OCI-M2 (cell line): ENCODE measurements at regions not wholly inside any gene's neighbourhood (a gene's known extent, or its start where the extent isn't known, plus 50 kb on each side); places are given as distances from the start of the nearest gene placed in this dataset.
"Not testable (repeated sequence)": the region's sequence is repeated elsewhere in the genome, so short reads cannot be mapped to it uniquely, and the experiment has no call there.

Experiments used
- DNase-seq: peaks from one replicate; lab custom pipeline; 2025; ENCODE audit not compliant: unreplicated experiment; lab: John Stamatoyannopoulos, UW

DNA sequence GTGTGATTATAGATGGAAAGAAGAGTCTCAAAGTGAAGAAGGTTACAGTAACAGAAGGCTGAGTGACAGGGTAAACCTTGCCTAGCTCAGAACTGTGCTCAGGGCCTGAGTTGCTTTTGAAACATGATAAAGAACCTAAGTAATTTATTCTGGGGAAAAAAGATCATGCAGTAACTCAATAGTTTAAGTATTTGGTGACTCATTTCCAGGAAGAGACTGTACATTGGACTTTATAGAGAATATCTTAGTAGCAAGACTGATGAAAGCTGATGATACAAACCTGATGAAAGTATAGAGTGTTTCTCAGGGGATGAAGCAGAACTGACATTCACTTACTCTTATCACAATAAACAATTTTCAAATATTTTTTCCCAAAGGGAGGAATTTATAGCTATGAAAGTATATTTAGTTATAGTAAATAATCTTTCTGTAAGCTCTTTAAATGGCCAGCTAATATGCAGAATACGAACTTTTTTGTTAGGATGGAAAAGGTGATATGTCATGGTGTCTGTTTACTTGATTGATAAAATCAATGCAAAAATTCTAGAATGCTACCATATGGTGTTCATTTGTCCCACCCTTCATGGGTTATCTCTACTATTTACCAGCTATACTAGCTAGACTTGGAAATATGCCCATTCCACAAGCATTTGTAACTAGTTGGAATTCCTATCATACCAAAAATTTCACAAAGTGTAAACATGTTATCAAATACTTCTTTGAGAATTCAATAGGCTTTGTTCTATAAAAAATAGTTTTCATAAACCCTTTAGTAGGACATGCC, 1265.5 kb upstream of the ACVR2A start:
- DNase-seq, result no peak

DNA sequence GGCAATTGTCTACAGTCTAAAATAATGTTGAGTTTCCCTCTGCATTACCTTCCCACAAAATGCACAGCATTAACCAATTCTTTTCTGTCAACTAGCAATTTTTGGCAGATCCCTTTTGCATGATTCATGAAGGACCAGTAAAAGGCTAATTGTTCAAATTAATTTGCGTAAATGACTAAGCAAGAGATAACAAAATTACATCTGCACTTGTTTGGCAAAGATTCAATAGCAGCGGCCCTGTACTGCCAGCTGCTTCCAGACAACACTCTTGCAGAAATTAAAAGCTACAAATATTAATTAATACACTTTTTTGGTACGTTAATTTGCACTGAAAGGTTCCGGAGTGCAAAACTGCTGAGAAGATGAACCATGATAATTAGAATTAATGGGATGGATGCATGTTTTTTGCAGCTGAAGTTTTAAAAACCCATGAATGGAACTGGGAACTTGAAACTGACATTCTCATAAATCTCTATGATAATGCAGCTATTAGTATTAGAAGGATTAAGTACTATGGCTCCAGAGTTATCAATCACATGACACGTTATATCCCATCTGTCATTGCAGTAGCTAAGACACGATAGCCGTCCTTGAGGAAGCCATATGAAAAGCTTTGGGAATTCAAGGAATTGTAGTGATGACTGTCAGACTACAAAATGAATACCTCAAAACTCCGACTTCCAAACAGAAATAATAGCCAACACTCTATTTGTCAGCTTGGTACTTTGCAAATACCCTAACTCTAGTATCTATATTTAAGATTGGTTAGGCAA, 1268.3 kb upstream of the ACVR2A start:
- DNase-seq, result no peak

DNA sequence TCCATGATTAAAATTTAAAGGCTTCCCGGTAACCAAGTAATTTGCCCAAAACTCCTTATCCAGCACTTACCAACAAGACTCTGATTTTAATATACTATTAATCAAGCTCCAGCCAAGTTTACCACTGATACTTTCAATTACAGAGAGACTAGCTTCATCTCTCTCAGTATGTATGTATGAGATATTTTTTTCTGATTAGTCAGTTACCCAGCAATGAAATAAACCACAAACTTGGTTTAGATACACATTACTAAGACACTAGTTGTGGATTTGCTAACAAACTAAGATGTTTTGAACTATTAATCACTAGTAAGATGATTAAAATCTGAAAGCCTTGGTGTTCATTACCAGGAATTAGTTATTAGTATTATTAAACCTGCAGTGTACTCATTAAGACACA, 1272.2 kb upstream of the ACVR2A start:
- no peak for DNase-seq

DNA sequence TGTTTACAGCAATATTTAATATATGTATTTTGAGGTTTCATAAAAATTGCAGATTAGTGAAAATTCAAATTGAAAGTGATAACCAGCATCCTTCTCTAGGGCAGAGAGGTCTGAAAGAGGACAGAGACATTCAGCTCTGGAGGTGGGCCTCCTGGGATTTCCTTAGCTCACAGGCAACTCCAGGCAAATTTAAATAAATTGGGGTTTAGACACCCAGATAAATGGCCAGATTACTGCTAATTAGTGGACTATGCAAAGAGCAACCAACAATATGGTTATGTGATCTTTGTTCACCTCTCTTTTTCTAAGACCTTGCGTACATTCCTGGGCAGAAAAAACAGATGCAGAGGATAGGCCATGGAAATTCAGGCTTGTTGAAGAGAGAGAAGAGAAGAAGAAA, 1282.8 kb upstream of the ACVR2A start:
- no peak for DNase-seq

DNA sequence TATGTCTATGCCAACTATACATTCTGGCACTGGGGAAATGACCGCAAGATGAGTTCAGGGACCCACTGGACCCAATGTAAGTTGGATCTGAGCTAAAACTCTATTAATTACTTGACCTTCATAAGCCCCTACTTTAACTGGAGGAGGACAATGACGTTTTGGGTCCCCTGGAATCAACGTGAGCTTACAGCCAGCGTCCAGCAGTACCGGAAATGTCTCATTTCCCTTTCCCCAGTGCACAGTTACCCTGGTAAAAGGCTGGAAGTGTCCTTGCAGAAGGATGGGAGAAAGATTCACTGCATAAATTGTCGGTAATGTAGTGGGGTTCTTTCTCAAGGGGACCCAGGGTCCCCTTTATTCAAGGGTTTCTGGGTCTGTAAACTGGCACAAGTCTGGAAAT, 1297.6 kb upstream of the ACVR2A start:
- DNase-seq, result no peak

DNA sequence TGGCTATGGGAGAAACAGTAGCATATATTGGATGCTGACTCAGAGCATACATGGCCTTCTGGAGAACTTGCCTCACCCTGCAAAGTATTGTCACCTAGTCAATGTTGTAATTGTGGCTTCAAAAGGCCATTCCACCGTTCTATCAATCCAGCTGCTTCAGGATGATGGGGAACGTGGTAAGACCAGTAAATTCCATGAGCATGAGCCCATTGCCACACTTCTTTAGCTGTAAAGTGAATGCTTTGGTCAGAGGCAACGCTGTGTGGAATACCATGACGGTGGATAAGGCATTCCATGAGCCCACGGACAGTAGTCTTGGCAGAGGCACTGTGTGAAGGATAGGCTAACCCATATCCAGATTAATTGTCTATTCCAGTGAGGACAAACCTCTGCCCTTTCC, 1300.1 kb upstream of the ACVR2A start:
- no peak for DNase-seq

DNA sequence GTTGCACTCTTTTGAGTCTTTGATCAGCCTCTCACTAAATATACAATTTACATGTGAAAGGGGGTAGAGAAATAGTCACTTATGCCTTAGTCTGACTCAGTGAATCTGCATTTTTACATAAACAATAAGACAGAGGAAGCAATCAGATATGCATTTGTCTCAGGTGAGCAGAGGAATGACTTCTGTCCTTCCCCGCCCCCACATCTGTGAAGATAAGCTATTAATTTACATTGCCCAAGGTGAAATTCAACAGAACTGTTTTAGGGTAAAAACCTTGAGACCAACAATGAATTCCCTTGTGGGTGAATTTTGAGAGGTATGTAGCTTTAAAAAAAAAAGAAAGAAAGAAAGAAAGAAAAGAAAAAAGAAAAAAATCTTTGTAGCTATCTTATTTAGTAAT, 1302.9 kb upstream of the ACVR2A start:
- no peak for DNase-seq

DNA sequence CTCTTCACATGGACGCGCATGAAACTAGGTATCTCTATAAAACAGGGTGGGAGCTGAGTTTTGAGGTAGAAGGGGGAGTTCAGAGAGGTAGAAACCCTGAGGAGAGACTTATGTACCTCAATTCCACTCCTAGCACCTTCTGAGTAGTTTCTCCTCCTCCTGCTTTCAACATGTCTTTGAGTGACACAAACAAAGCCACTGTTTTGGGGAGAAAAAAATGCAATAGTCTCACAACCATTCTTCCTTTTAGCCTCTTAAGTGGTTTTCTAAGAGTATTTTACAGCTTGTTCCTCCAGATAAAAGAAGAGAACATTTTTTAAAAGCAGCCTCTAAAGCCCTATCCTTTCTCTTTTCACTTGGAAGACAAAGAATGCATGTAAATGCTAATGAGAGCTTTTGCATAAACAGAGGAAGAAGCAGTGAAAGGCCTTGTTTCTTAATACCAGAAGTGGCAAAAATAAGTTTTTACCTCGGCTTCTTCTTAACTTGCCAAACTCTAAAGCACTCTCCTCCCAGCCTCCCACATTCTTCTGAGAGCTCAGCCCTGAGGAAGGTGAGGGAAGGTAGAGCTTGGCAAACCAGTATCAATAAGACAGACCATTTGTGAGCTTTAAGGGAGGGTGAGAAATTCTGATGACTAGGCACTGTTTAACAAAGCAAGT, 1304.4 kb upstream of the ACVR2A start:
- DNase-seq, result no peak

DNA sequence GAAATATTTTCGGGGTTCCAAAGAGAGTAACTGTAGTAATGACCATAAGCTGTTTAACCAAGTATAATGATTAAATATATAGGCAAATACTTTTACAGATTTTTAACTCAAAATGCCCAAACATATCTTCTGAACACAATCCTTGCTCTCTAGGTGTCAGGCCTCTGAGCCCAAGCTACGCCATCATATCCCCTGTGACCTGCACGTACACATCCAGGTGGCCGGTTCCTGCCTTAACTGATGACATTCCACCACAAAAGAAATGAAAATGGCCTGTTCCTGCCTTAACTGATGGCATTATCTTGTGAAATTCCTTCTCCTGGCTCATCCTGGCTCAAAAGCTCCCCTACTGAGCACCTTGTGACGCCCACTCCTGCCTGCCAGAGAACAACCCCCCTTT, 1305.1 kb upstream of the ACVR2A start:
- not testable (repeated sequence) for DNase-seq

DNA sequence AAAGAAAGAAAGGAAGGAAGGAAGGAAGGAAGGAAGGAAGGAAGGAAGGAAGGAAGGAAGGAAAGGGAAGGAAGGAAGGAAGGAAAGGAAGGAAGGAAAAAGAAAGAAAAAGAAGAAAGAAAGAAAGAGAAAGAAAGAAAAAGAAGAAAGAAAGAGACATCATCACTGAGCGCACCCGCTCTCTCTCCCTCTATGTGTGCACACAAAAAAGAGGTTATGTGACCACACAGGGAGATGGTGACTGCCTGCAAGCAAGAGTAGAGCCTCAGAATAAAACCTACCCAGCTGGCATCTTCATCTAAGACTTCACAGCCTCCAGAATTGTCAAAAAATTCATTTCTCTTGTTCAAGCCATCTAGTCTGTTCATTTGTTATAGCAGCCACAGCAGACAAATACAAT, 1307.4 kb upstream of the ACVR2A start:
- no peak for DNase-seq

DNA sequence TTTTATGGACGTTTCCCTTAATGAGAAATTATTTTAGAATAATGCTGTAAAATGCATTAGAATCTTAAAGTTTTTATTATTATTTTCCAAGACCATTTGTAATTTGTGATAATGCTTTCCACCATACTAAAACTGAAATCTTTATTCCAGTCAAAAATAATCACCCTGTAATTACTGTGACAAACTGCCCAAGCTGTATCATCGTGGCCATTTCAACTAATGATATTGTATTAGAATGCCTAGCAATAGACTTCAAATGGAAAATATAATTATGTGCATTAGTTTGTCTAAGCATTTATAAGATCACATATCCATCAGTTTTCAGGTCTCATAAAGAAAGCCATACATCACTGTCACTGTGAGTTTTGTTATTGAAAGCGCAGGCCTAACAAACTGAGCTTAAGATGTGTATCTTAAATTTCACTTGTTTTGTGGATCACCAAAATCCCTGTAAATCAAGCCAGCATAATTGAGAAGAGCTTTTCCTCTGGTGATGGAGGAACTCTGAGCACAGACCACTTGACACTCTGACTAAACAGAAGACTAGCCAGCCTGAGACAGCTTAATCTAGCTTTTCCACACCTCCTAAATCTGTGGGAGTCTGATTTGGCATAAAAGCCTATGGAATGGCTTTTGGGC, 1312.2 kb upstream of the ACVR2A start:
- no peak for DNase-seq

DNA sequence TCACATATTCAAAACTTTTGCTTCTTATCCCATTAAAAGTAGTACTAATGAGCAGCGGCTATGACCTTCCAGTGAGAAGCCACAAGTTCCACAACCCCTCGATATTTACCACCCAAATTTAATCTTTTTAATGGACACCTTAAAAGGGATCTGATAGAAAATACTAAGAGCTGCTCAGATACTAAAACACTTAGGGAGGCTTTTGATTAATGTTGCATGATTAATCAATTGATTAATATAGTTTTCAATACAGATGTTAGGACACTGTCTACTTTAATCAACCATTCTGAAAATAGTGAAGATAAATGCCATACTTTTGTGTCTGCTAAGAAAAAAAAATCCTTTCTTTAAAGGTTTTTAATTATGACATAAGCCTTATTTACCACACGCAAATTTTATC, 1312.8 kb upstream of the ACVR2A start:
- DNase-seq, result no peak

DNA sequence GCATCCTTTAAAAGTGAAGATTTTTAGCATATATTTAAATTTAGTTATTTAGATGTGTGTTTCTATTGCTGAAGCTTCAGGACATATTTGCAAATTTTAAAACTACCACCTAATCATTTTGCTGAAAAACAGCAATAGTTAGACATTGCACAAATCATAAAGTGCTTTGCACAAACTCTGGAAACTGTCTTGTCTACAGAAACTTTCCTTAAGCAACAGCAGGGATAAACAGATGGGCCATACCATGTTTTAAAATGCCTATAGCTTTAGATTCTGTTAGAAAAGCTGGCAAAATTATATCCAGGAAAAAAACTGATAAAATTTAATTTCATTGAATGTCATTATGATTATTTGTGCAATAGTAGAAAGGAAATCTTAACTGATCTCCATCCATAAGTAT, 1313.9 kb upstream of the ACVR2A start:
- no peak for DNase-seq

DNA sequence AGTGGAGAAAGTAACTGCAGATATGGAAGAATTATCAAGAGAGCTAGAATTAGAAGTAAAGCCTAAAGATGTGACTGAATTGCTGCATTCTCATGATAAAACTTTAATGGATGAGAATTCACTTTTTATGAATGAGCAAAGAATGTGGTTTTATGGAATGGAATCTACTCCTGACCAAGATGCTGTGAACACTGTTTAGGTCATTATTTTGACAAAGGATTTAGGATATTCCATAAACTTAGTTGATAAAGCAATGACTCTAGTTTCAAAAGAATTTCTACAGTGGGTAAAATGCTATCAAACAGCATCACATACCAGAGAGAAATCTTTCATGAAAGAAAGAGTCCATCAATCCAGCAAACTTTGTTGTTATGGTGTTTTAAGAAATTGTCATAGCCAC, 1317.7 kb upstream of the ACVR2A start:
- DNase-seq, result no peak

DNA sequence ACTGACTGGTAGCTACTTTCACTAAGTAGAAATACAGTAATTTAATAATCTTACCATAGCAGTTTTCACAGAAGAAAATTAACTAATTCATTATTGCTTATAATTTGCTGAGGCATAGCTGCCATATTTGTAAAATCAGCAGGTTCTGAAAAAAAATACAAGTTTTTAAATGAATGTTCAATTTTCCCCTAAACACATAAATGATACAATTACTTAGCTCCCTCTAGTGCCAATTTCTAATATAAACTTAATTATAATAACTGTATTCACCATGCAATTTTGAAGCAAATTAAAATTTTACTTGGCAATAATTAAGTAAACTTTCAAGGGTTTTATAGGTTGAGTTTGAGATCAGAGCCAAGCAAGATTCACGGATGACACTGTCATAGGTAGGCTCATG, 1321.6 kb upstream of the ACVR2A start:
- DNase-seq, result no peak

DNA sequence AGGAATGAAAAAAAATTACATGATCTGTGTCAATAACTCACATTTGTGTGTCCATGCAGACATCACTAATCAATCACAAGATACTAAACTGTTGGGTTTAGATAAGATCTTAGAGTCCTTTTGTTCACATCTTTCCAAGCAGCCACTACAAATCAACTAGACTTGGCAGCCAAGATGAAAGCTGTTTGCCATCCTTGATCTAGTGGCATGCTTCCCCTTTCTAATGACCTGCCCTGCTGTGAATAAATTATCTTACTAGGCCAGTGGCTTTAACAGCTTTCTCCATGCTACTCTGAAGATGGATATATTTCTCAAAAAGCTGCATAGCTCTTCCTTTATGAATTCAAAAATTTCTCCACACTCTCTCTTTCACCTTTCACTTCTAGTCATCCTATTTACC, 1338.0 kb upstream of the ACVR2A start:
- DNase-seq, result no peak

DNA sequence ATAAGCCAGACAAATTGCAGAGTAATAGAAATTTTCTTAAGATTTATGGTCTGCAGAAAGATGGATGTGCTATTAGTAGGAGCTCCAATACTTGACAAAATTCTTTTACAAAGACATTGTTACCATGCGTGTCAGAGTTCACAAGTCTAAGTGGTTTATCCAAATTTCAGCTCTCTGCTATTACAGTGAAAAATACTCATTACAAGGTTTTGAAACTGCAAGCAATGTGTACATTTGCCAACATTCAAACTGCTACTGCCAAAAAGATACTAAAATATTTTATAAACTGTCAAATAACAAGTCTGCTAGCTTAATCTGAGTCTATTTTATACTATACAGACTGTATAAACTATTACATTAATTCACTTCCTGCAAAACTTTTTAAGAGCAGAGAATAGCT, 1341.5 kb upstream of the ACVR2A start:
- no peak for DNase-seq

DNA sequence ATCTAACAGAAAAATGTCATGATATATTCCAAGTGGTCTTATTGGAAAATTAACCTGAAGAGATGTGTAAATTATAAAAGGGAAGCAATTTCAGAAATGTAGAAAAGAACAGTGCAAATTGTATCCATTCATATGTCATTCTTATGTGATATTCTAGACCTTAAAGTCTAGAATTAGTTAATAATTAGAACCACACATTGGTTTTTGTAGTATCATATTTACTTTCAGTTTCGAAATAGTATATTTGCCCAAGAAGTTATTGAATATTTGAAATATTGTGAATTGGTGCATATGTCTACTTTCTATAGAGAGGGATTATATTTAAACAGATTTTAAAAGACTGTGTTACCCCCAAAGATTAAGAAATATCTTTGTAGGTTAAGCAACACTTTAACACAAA, 1348.6 kb upstream of the ACVR2A start:
- DNase-seq, result no peak

DNA sequence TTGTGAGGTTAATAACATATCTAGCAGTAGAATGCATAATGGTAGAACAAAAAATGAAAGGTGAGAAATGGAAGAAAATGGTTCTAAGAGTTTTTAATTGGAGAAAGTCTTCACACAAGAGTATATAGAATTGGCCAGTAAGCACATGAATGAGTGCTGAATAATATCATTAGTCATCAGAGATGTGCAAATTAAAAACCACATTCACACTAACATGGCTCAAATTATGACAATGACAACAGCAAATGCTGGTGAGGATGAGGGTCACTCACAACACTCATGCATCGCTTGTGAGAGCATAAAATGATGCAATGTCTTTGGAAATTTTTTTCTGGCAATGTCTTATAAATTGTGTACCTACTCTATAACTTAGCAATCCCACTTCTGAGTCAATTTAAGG, 1355.4 kb upstream of the ACVR2A start:
- no peak for DNase-seq

DNA sequence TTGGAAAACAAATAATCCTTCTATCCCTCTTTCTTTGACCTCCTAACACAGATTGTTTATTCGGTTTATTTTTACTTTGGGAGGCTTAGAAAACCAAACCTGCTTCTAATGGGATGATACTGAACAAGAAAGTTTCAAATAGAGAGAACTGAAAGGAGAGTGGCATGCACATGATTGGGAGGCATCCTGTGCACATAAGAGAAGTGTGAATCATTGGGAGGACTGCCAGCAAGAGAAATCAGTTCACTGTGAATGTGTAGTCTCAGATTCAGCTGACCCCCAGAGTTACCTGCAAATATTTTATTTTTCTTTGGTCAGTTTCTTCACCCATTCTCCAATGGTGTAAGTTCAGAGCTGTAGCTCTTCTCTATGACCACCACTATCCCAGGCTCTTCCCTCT, 1363.2 kb upstream of the ACVR2A start:
- DNase-seq, result no peak

DNA sequence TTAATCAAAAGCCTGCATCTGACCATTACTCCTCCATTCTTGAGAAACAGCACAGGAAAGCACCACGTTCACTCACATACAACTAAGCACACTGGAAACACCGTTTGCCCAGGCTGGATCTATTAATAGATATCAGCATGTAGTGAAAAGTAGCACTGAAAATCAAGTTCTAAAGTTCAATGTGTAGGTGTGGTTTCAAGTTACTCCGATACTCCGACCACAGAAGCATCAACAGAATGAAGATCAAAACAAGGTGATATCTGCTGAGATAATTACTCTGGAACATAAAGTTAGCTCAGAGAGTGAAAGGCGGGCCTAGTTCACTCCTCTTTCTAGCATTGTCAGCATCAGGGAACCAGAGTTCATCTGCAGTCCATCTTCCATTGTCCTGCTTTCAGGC, 1367.4 kb upstream of the ACVR2A start:
- no peak for DNase-seq

DNA sequence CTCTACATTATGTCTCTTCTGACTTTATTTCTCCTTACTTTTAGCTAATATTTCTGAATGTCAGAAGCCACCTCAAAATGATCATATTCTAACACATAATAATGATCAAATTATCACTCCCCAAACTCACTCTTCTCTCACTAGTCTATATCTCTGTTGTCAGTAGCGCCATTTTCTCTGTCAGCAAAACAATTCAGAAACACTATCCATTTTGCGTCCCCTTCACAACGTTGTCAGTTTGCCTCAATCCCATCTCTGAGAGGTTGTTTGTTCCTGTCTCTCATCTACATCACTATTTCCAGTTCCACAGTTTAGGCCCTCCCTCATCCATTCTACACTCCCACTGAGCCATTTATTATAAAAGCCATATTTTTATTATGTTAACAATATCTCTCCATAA, 1376.3 kb upstream of the ACVR2A start:
- DNase-seq, result no peak
